Hepatocyte (in vitro differentiated cells): ENCODE measurements at regions not wholly inside any gene's neighbourhood (a gene's known extent, or its start where the extent isn't known, plus 50 kb on each side); places are given as distances from the start of the nearest gene placed in this dataset.

Experiments used
- DNase-seq: peaks from one replicate; pipeline ENCODE4 v3.0.0-alpha.2; 2016; ENCODE audit warnings: low spot score
- H2AFZ ChIP-seq: fragments of 200-600 bp; sonication (generic); 2 replicates; pipeline ENCODE4 v1.6.0; 2016; ENCODE audit warnings: antibody characterized with exemption, mild to moderate bottlenecking
- H3K27ac ChIP-seq: fragments of 200-600 bp; sonication (generic); 2 replicates; pipeline ENCODE4 v1.5.1; 2016; ENCODE audit warnings: mild to moderate bottlenecking
- H3K27me3 ChIP-seq: fragments of 200-600 bp; sonication (generic); 2 replicates; pipeline ENCODE4 v1.6.1; 2016
- H3K36me3 ChIP-seq: fragments of 200-600 bp; sonication (generic); replicated peaks from 2 replicates; pipeline ENCODE4 v1.5.1; 2016; ENCODE audit warnings: low read depth; ENCODE audit not compliant: insufficient read depth
- H3K4me1 ChIP-seq: fragments of 200-600 bp; sonication (generic); 2 replicates; pipeline ENCODE4 v1.5.1; 2016; ENCODE audit warnings: mild to moderate bottlenecking, moderate library complexity; ENCODE audit not compliant: insufficient read depth
- H3K4me2 ChIP-seq: fragments of 200-600 bp; sonication (generic); 2 replicates; pipeline ENCODE4 v1.6.0; 2016
- H3K4me3 ChIP-seq: fragments of 200-600 bp; sonication (generic); 2 replicates; pipeline ENCODE4 v1.5.1; 2016; ENCODE audit warnings: mild to moderate bottlenecking
- H3K79me2 ChIP-seq: fragments of 200-600 bp; sonication (generic); 2 replicates; pipeline ENCODE4 v1.6.0; 2017; ENCODE audit warnings: mild to moderate bottlenecking
- H3K9me2 ChIP-seq: fragments of 200-600 bp; sonication (generic); replicated peaks from 2 replicates; pipeline ENCODE4 v1.6.0; 2017; ENCODE audit warnings: mild to moderate bottlenecking; ENCODE audit not compliant: insufficient read depth
- H3K9me3 ChIP-seq: fragments of 200-600 bp; sonication (generic); 2 replicates; pipeline ENCODE4 v1.5.1; 2016; ENCODE audit warnings: low read depth, mild to moderate bottlenecking
- H4K20me1 ChIP-seq: fragments of 200-600 bp; sonication (generic); 2 replicates; pipeline ENCODE4 v1.6.0; 2016; ENCODE audit warnings: mild to moderate bottlenecking; ENCODE audit not compliant: insufficient read depth, poor library complexity, severe bottlenecking
- CTCF ChIP-seq: fragments of 200-600 bp; sonication (generic); IDR thresholded peaks from 2 replicates; pipeline ENCODE4 v1.5.1; 2016; ENCODE audit warnings: antibody characterized with exemption, mild to moderate bottlenecking; ENCODE audit not compliant: poor library complexity
- EZH2 ChIP-seq: fragments of 200-600 bp; sonication (generic); IDR thresholded peaks from 2 replicates; pipeline ENCODE4 v1.6.1; 2016; ENCODE audit warnings: antibody characterized with exemption, mild to moderate bottlenecking, borderline replicate concordance
- EZH2phosphoT487 ChIP-seq: fragments of 200-600 bp; sonication (generic); IDR thresholded peaks from one replicate; pipeline ENCODE4 v1.6.1; 2018; ENCODE audit warnings: antibody characterized with exemption, mild to moderate bottlenecking, low read depth, moderate library complexity; ENCODE audit not compliant: unreplicated experiment, severe bottlenecking
- WGBS: methylation state at CpG from one replicate; pipeline ENCODE4 v1.1.6; 2016; ENCODE audit warnings: low lambda C conversion rate; ENCODE audit errors: missing lambda C conversion rate; 5-methylcytosine and 5-hydroxymethylcytosine counted together

GRCh38 chr3:148439254-148439822 is 258.4 kb upstream of the AGTR1 start:
- no peak for DNase-seq
- H3K9me3 ChIP-seq, result no peaks in the 10 kb centered on the region
- H3K79me2 ChIP-seq, result no peaks in the 10 kb centered on the region
- no peak overlapping the region for H3K27ac ChIP-seq
- 87% methylated on average over 3 of the region's 3 CpGs for WGBS
- no peak overlapping the region for H2AFZ ChIP-seq
- no peaks in the 10 kb centered on the region for H3K4me1 ChIP-seq
- H3K9me2 ChIP-seq, result no peaks in the 10 kb centered on the region
- no peaks in the 10 kb centered on the region for H3K27me3 ChIP-seq
- no peaks in the 10 kb centered on the region for H3K36me3 ChIP-seq
- H3K4me2 ChIP-seq, result no peak overlapping the region
- TF ChIP-seq EZH2 (no peak), EZH2phosphoT487 (no peak), CTCF (no peak)
- H3K4me3 ChIP-seq, result no peak overlapping the region
- H4K20me1 ChIP-seq, result no peaks in the 10 kb centered on the region

- H3K4me1 ChIP-seq, result no peaks in the 10 kb centered on the region
- H2AFZ ChIP-seq, result no peak overlapping the region
- DNase-seq, result no peak
- no peak overlapping the region for H3K4me3 ChIP-seq
- TF ChIP-seq EZH2, result no peak
- TF ChIP-seq EZH2phosphoT487, result no peak
- no peak for TF ChIP-seq CTCF
- 50% methylated on average over 1 of the region's 1 CpG for WGBS
- H3K9me3 ChIP-seq, result no peaks in the 10 kb centered on the region
- no peaks in the 10 kb centered on the region for H3K9me2 ChIP-seq
- H3K4me2 ChIP-seq, result no peak overlapping the region
- no peak overlapping the region for H3K27ac ChIP-seq
- H3K36me3 ChIP-seq, result no peaks in the 10 kb centered on the region
- H3K79me2 ChIP-seq, result no peaks in the 10 kb centered on the region
- no peaks in the 10 kb centered on the region for H3K27me3 ChIP-seq
- H4K20me1 ChIP-seq, result no peaks in the 10 kb centered on the region
Observed at GRCh38 chr3:148441191-148441590, 256.5 kb upstream of the AGTR1 start.

GRCh38 chr3:148450819-148451218 is 246.9 kb upstream of the AGTR1 start:
- no peaks in the 10 kb centered on the region for H3K9me2 ChIP-seq
- peak overlapping the region; percentile 32 for H2AFZ ChIP-seq
- WGBS, result 50% methylated on average over 5 of the region's 5 CpGs
- no peaks in the 10 kb centered on the region for H4K20me1 ChIP-seq
- no peaks in the 10 kb centered on the region for H3K36me3 ChIP-seq
- H3K79me2 ChIP-seq, result no peaks in the 10 kb centered on the region
- peaks cover 8% of the 10 kb centered on the region for H3K4me1 ChIP-seq
- H3K27ac ChIP-seq, result peak overlapping the region; percentile 32
- TF ChIP-seq EZH2phosphoT487 (no peak), CTCF (no peak), EZH2 (no peak)
- no peak overlapping the region for H3K4me3 ChIP-seq
- no peaks in the 10 kb centered on the region for H3K27me3 ChIP-seq
- DNase-seq, result peak; percentile 35
- H3K9me3 ChIP-seq, result no peaks in the 10 kb centered on the region
- H3K4me2 ChIP-seq, result peak overlapping the region; percentile 25

- Histone ChIP-seq H3K36me3 (no peaks in the 10 kb centered on the region), H3K9me3 (no peaks in the 10 kb centered on the region), H3K4me1 (peaks cover 8% of the 10 kb centered on the region), H2AFZ (no peak overlapping the region), H4K20me1 (no peaks in the 10 kb centered on the region), H3K9me2 (no peaks in the 10 kb centered on the region), H3K4me2 (no peak overlapping the region), H3K4me3 (no peak overlapping the region), H3K27ac (no peak overlapping the region), H3K27me3 (no peaks in the 10 kb centered on the region), H3K79me2 (no peaks in the 10 kb centered on the region)
- TF ChIP-seq EZH2 (no peak), EZH2phosphoT487 (no peak), CTCF (no peak)
- no peak for DNase-seq
Observed at GRCh38 chr3:148451969-148452368, 245.7 kb upstream of the AGTR1 start.
